ENCODE measurements at regions not wholly inside any gene's neighbourhood (a gene's known extent, or its start where the extent isn't known, plus 50 kb on each side); places are given as distances from the start of the nearest gene placed in this dataset.

DNA sequence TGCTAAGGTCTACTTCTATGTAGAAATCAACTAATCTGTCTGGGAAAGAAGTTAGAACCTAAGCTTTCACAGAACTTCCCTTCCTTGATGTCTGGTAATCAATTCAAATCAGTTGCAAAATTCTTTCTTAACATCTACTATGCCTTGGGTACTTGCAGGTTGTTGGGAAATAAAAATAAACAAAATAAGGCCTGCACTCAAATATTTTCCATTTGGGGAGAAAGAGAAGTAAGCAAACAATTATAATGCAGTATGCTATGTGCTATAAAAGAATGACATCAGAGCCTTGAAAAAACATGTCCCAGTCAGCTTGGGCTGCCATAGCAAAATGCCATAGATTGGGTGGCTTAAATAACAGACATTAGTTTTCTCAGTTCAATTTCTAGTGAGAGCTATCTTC, 425.9 kb upstream of the DCN start:
- no peaks in the 10 kb centered on the region for H3K79me2 ChIP-seq (ENCODE audit: control insufficient read depth, insufficient read depth, low read length)
- no peak overlapping the region for H3K4me3 ChIP-seq (ENCODE audit: control extremely low read depth in 1 of 5, extremely low read depth in 1 of 5, insufficient read depth in 1 of 5, low read depth in 2 of 5, low read length in 4 of 5)
- H3K9me3 ChIP-seq (ENCODE audit: control extremely low read depth in 1 of 3, control insufficient read depth in 2 of 3, insufficient read depth in 1 of 3, low read length in 2 of 3) = no peaks in the 10 kb centered on the region
- no peak for TF ChIP-seq EZH2 (IDR thresholded peaks at IDR 0.05; ENCODE audit: borderline replicate concordance, insufficient read depth, low read depth, low read length, poor library complexity, severe bottlenecking)
- TF ChIP-seq, protein P1, sequence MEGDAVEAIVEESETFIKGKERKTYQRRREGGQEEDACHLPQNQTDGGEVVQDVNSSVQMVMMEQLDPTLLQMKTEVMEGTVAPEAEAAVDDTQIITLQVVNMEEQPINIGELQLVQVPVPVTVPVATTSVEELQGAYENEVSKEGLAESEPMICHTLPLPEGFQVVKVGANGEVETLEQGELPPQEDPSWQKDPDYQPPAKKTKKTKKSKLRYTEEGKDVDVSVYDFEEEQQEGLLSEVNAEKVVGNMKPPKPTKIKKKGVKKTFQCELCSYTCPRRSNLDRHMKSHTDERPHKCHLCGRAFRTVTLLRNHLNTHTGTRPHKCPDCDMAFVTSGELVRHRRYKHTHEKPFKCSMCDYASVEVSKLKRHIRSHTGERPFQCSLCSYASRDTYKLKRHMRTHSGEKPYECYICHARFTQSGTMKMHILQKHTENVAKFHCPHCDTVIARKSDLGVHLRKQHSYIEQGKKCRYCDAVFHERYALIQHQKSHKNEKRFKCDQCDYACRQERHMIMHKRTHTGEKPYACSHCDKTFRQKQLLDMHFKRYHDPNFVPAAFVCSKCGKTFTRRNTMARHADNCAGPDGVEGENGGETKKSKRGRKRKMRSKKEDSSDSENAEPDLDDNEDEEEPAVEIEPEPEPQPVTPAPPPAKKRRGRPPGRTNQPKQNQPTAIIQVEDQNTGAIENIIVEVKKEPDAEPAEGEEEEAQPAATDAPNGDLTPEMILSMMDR (IDR thresholded peaks at IDR 0.05) = no peak
- ChIA-PET POLR2A (no interaction called here), CTCF (no interaction called here)
- Mint-ChIP-seq H3K9me3 (ENCODE audit: insufficient read depth) (no peaks in the 10 kb centered on the region), H3K27ac (no peak overlapping the region), H3K27me3 (peaks cover 9% of the 10 kb centered on the region), H3K4me1 (no peaks in the 10 kb centered on the region), H3K4me3 (no peak overlapping the region)
- no peak for DNase-seq
- H3K4me2 ChIP-seq (replicated peaks; ENCODE audit: low read depth, low read length, poor library complexity, severe bottlenecking) = no peak overlapping the region
- no peaks in the 10 kb centered on the region for H4K20me1 ChIP-seq (ENCODE audit: control insufficient read depth, insufficient read depth, low read length, poor library complexity, severe bottlenecking)
- no peak overlapping the region for H2AFZ ChIP-seq (ENCODE audit: insufficient read depth, low read depth, low read length, poor library complexity, severe bottlenecking)
- intact Hi-C loops (cut with micrococcal nuclease) = no loop called here
- no peak for ATAC-seq (ENCODE audit: low read depth)
- H3K27ac ChIP-seq (ENCODE audit: low read length in 2 of 2) = no peak overlapping the region
- H3K36me3 ChIP-seq (replicated peaks in 1 of 2; ENCODE audit: control extremely low read depth in 1 of 2, control insufficient read depth in 1 of 2, extremely low read depth in 1 of 2, insufficient read depth in 2 of 2, low read length in 1 of 2) = no peaks in the 10 kb centered on the region
- H3K4me1 ChIP-seq (ENCODE audit: control insufficient read depth in 2 of 2, insufficient read depth in 2 of 2, low read length in 2 of 2) = no peaks in the 10 kb centered on the region
- H3K9ac ChIP-seq (ENCODE audit: low read length) = no peak overlapping the region
- peaks cover 0 to 4% (median 2%) of the 10 kb centered on the region in 4 experiments for H3K27me3 ChIP-seq (replicated peaks in 1 of 4; ENCODE audit: control extremely low read depth in 1 of 4, control insufficient read depth in 3 of 4, insufficient read depth in 4 of 4, low read length in 3 of 4)

DNA sequence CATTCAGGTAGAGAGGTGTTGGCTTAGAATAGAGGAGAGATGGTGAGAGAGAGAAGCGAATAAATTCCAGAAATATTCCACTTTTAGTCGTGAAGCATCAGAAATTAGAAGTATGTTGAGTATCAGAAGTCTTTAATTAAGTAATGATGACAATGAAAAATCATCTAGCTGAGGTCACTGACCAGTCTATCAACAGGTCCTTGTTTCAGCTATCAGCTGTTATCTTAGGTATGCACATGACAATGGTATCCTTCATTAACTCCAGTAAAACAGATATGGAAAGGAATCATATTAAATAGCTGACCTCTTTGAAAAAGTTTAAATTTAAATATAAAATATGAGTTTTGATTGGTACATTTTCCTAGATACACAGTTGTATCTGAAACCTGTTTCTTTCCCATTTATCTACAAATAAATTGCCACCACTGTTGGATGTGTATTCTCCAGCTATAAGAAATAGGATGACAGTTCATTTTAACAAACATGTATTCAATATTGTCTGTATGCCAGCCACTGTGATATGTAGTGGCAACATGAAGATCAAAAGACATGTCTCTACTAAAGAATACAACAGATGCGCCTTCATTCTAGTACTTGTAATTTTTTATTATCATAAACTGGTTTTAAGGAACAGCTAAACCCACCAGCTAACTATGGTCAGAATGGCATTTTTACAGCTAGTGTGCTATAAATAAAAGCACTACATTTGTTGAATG, 424.2 kb upstream of the DCN start:
- no peaks in the 10 kb centered on the region for H4K20me1 ChIP-seq (ENCODE audit: control insufficient read depth, insufficient read depth, low read length, poor library complexity, severe bottlenecking)
- no peak overlapping the region for H3K4me2 ChIP-seq (replicated peaks; ENCODE audit: low read depth, low read length, poor library complexity, severe bottlenecking)
- no CpG with 5 or more reads among the region's 3 CpGs for WGBS (ENCODE audit: insufficient coverage)
- Mint-ChIP-seq H3K9me3 (ENCODE audit: insufficient read depth) (no peaks in the 10 kb centered on the region), H3K27me3 (peaks cover 12% of the 10 kb centered on the region), H3K4me3 (no peak overlapping the region), H3K27ac (no peak overlapping the region), H3K4me1 (no peaks in the 10 kb centered on the region)
- peaks cover 0 to 4% (median 0%) of the 10 kb centered on the region in 4 experiments for H3K27me3 ChIP-seq (replicated peaks in 1 of 4; ENCODE audit: control extremely low read depth in 1 of 4, control insufficient read depth in 3 of 4, insufficient read depth in 4 of 4, low read length in 3 of 4)
- no peaks in the 10 kb centered on the region for H3K9me3 ChIP-seq (ENCODE audit: control extremely low read depth in 1 of 3, control insufficient read depth in 2 of 3, insufficient read depth in 1 of 3, low read length in 2 of 3)
- H3K27ac ChIP-seq (ENCODE audit: low read length in 2 of 2) = no peak overlapping the region
- no peak overlapping the region for H3K9ac ChIP-seq (ENCODE audit: low read length)
- ChIA-PET CTCF (no interaction called here), POLR2A (no interaction called here)
- H3K4me3 ChIP-seq (ENCODE audit: control extremely low read depth in 1 of 5, extremely low read depth in 1 of 5, insufficient read depth in 1 of 5, low read depth in 2 of 5, low read length in 4 of 5) = no peak overlapping the region
- TF ChIP-seq, protein P1 (IDR thresholded peaks at IDR 0.05) = no peak
- no peak for TF ChIP-seq EZH2 (IDR thresholded peaks at IDR 0.05; ENCODE audit: borderline replicate concordance, insufficient read depth, low read depth, low read length, poor library complexity, severe bottlenecking)
- no peaks in the 10 kb centered on the region for H3K4me1 ChIP-seq (ENCODE audit: control insufficient read depth in 2 of 2, insufficient read depth in 2 of 2, low read length in 2 of 2)
- no peaks in the 10 kb centered on the region for H3K36me3 ChIP-seq (replicated peaks in 1 of 2; ENCODE audit: control extremely low read depth in 1 of 2, control insufficient read depth in 1 of 2, extremely low read depth in 1 of 2, insufficient read depth in 2 of 2, low read length in 1 of 2)
- ATAC-seq (ENCODE audit: low read depth) (no peak), DNase-seq (no peak)
- no peak overlapping the region for H2AFZ ChIP-seq (ENCODE audit: insufficient read depth, low read depth, low read length, poor library complexity, severe bottlenecking)
- H3K79me2 ChIP-seq (ENCODE audit: control insufficient read depth, insufficient read depth, low read length) = no peaks in the 10 kb centered on the region
- intact Hi-C loops (cut with micrococcal nuclease) = no loop called here
